ENCODE measurements at regions not wholly inside any gene's neighbourhood (a gene's known extent, or its start where the extent isn't known, plus 50 kb on each side); places are given as distances from the start of the nearest gene placed in this dataset.

GRCh38 chr6:6869094-6869493, 238.7 kb upstream of the RREB1 start:
- no peak overlapping the region for H3K4me2 ChIP-seq (ENCODE audit: insufficient read depth, low read length)
- no peaks in the 10 kb centered on the region for H4K20me1 ChIP-seq (replicated peaks; ENCODE audit: control insufficient read depth, insufficient read depth, low read length)
- H3K9me1 ChIP-seq (ENCODE audit: control insufficient read depth, insufficient read depth, low read length) = no peaks in the 10 kb centered on the region
- H3K27ac ChIP-seq (ENCODE audit: extremely low read depth, low read depth, low read length) = no peak overlapping the region
- BruUV-seq (replicated peaks) = no TSS peak
- H3K36me3 ChIP-seq (ENCODE audit: control insufficient read depth, insufficient read depth, low read length) = no peaks in the 10 kb centered on the region
- TF ChIP-seq CREB3L1 (IDR thresholded peaks at IDR 0.05; ENCODE audit: borderline replicate concordance, low read depth) (no peak), ZC3H8 (IDR thresholded peaks at IDR 0.05) (no peak), PHTF2 (CRISPR knock-in tag; IDR thresholded peaks at IDR 0.05) (no peak), ZNF124 (CRISPR knock-in tag; IDR thresholded peaks at IDR 0.05) (no peak), HES1 (IDR thresholded peaks at IDR 0.05; ENCODE audit: low read depth) (no peak), PRMT5 (CRISPR knock-in tag; IDR thresholded peaks at IDR 0.05) (no peak), HEY1 (CRISPR knock-in tag; IDR thresholded peaks at IDR 0.05; ENCODE audit: borderline replicate concordance) (no peak), SP1 (CRISPR knock-in tag; IDR thresholded peaks at IDR 0.05) (no peak), BDP1 (IDR thresholded peaks at IDR 0.05; ENCODE audit: insufficient read depth, insufficient read length) (no peak), HNRNPL (IDR thresholded peaks at IDR 0.05; ENCODE audit: low read depth, low read length) (no peak), GTF2F1 (IDR thresholded peaks at IDR 0.05; ENCODE audit: low read depth, low read length) (no peak)
- TF ChIP-seq, protein P1, sequence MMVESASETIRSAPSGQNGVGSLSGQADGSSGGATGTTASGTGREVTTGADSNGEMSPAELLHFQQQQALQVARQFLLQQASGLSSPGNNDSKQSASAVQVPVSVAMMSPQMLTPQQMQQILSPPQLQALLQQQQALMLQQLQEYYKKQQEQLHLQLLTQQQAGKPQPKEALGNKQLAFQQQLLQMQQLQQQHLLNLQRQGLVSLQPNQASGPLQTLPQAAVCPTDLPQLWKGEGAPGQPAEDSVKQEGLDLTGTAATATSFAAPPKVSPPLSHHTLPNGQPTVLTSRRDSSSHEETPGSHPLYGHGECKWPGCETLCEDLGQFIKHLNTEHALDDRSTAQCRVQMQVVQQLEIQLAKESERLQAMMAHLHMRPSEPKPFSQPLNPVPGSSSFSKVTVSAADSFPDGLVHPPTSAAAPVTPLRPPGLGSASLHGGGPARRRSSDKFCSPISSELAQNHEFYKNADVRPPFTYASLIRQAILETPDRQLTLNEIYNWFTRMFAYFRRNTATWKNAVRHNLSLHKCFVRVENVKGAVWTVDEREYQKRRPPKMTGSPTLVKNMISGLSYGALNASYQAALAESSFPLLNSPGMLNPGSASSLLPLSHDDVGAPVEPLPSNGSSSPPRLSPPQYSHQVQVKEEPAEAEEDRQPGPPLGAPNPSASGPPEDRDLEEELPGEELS (CRISPR knock-in tag; IDR thresholded peaks at IDR 0.05; ENCODE audit: borderline replicate concordance) = no peak
- H3K27me3 ChIP-seq (ENCODE audit: control insufficient read depth in 2 of 2, insufficient read depth in 2 of 2, low read length in 2 of 2) = no peaks in the 10 kb centered on the region
- peaks cover 10 to 21% of the 10 kb centered on the region in 2 experiments; a peak in 4 of 5 replicates for H3K4me1 ChIP-seq (replicated peaks in 1 of 2; ENCODE audit: control insufficient read depth in 2 of 2, insufficient read depth in 2 of 2, low read length in 2 of 2)
- CTCF ChIA-PET (ENCODE audit: low intra/inter-chr PET ratio) = no interaction called here
- 64% methylated on average over 10 of the region's 10 CpGs for WGBS (ENCODE audit: insufficient coverage, low coverage, missing lambda C conversion rate)
- no peaks in the 10 kb centered on the region for H3K79me2 ChIP-seq (ENCODE audit: control insufficient read depth, insufficient read depth, low read length)
- no peak overlapping the region for H3K4me3 ChIP-seq
- H3K9ac ChIP-seq (ENCODE audit: insufficient read depth in 1 of 2, low read depth in 2 of 2, low read length in 2 of 2) = no peak overlapping the region
- DNase-seq (ENCODE audit: extremely low read depth in 1 of 4, low spot score in 3 of 4) (no peak), ATAC-seq (no peak), FAIRE-seq (no peak)
- H2AFZ ChIP-seq (ENCODE audit: low read depth, low read length) = no peak overlapping the region
- in situ Hi-C loops (cut with MboI) (no loop called here), intact Hi-C loops (cut with micrococcal nuclease) (no loop called here)
- H3K9me3 ChIP-seq (replicated peaks; ENCODE audit: control insufficient read depth, insufficient read depth, low read depth, low read length) = no peaks in the 10 kb centered on the region
- POLR2A ChIA-PET = interaction anchor here (0.6 to 1.3 kb wide), 5 partner anchors 12 to 76 kb away, joined by 3 to 6 read pairs (median 3); no protein-coding TSS in a partner anchor

Measured in K562 (cell line).